Muscle layer of duodenum (tissue), 2 donors: ENCODE measurements at regions not wholly inside any gene's neighbourhood (a gene's known extent, or its start where the extent isn't known, plus 50 kb on each side); places are given as distances from the start of the nearest gene placed in this dataset.

Experiments used
- H3K27ac ChIP-seq: one replicate; pipeline ENCODE4 v1.7.0; 2013; ENCODE audit warnings: mild to moderate bottlenecking, low read length
- H3K27me3 ChIP-seq: one replicate; pipeline ENCODE4 v1.7.0; 2013; ENCODE audit warnings: low read depth, mild to moderate bottlenecking, control low read depth, low read length
- H3K36me3 ChIP-seq, 2 donors: one replicate each; pipeline ENCODE4 v1.7.0; 2013; ENCODE audit warnings: low read length in 2 of 2, control low read depth in 1 of 2, mild to moderate bottlenecking in 1 of 2; ENCODE audit not compliant: insufficient read depth in 2 of 2, control insufficient read depth in 1 of 2
- H3K4me1 ChIP-seq, 2 donors: one replicate each; pipeline ENCODE4 v1.7.0; 2013; ENCODE audit warnings: low read length in 2 of 2, mild to moderate bottlenecking in 2 of 2, control low read depth in 1 of 2, moderate library complexity in 1 of 2; ENCODE audit not compliant: insufficient read depth in 2 of 2, control insufficient read depth in 1 of 2
- H3K4me3 ChIP-seq, 2 donors: one replicate each; pipeline ENCODE4 v1.7.0; 2013; ENCODE audit warnings: low read length in 2 of 2, low read depth in 1 of 2, mild to moderate bottlenecking in 1 of 2
- H3K9me3 ChIP-seq, 2 donors: one replicate each; pipeline ENCODE4 v1.7.0; 2013; ENCODE audit warnings: low read length in 2 of 2, control low read depth in 1 of 2, mild to moderate bottlenecking in 1 of 2; ENCODE audit not compliant: control insufficient read depth in 1 of 2
- donor health status: healthy.

DNA sequence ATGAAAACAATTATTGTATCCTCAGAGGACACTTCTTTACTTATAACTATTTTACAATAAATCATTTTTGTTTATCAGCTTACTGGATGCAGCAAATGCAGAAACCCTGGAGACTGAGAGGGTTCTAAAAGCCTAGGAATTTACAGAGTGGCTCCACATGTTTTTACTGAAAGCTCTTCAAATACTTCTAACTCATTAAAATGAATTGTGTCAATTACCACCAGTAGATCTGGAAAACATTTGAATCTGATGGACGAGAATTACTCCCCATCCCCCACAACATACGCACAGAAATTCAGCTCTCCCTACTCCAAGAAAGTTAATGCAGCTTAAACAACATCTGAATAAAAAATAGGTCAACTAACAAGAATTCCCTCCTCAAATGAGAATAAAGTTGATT lies 319.8 kb upstream of the FIGN start:
- Histone ChIP-seq H3K27ac (no peak overlapping the region), H3K4me3 (no peak overlapping the region), H3K9me3 (no peaks in the 10 kb centered on the region), H3K4me1 (no peaks in the 10 kb centered on the region), H3K36me3 (no peaks in the 10 kb centered on the region), H3K27me3 (no peaks in the 10 kb centered on the region)

DNA sequence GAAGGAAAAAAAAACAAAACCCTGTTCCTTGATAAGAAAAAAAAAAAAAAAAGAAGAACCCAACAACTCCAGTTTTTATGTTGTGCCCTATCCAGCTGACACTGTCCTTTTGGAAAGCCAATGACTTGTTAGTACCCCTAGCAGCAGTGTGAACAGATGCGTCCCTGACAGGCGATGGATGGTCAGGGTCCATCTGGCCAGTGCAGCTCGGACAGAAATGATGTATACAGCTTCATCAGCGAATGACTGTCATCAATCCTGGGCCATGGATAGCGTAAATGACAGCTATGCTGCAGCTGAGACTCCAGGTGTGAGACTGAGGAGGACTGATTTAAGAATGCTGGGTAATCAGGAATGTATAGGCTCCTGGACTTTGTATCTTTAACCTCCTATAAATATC lies 318.8 kb upstream of the FIGN start:
- H3K36me3 ChIP-seq, result no peaks in the 10 kb centered on the region
- no peaks in the 10 kb centered on the region for H3K4me1 ChIP-seq
- no peak overlapping the region for H3K4me3 ChIP-seq
- H3K9me3 ChIP-seq, result no peaks in the 10 kb centered on the region
- no peaks in the 10 kb centered on the region for H3K27me3 ChIP-seq
- H3K27ac ChIP-seq, result no peak overlapping the region

DNA sequence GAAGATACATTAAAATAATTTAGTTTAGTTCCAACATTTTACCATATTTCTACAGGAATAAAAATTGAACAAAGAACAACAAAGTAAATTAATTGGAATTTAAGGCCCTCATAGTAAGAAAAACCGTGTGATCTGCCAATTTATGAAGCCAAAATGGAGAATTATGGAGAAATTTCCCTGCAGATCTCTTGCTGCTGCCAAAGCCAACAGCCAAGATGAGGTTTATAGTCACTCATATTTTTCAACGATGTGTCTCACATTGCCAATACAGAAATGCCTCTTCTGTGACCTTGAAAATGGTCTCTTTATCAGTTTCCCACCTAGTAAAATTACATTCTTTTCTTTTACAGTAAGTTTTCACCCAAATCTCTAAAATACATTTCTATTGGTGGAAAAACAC lies 317.2 kb upstream of the FIGN start:
- Histone ChIP-seq H3K4me1 (no peaks in the 10 kb centered on the region), H3K27me3 (no peaks in the 10 kb centered on the region), H3K36me3 (no peaks in the 10 kb centered on the region), H3K9me3 (no peaks in the 10 kb centered on the region), H3K4me3 (no peak overlapping the region), H3K27ac (no peak overlapping the region)

DNA sequence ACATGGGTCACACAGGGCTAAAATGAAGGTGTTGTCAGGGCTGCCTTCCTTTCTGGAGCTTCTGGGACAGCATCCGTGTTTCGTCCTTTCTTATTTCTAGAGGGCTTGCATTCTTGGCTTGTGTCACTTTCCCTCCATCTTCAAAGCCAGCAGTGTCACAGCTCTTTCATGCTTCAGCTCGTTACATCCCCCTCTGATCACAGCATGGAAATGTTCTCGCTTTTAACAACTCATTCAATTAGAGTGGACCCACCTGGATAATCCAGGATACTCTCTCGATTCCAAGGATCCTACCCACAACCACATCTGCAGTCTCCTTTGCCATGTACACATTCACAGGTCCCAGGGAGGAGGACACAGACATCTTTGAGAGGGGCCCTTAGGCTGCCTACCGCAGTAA lies 316.2 kb upstream of the FIGN start:
- Histone ChIP-seq H3K9me3 (no peaks in the 10 kb centered on the region), H3K27ac (no peak overlapping the region)

DNA sequence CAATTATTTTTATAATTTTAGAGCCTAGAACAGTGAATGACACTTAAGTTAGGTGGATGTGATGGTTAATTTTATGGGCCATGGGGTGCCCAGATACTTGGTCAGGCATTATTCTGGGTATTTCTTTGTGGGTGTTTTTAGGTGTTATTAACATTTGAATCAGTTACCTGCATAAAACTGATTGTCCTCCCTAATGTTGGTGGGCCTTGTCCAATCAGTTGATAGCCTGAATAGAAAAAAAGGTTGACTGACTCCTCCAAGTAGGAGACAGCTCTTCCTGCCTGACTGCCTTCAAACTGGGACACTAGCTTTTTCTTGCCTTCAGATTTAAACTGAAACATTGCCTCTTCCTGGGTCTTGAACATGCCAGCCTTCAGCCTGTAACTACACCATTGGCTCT lies 312.9 kb upstream of the FIGN start:
- H3K36me3 ChIP-seq, result no peaks in the 10 kb centered on the region
- no peak overlapping the region for H3K27ac ChIP-seq
- no peaks in the 10 kb centered on the region for H3K27me3 ChIP-seq
- no peaks in the 10 kb centered on the region for H3K9me3 ChIP-seq
- no peaks in the 10 kb centered on the region for H3K4me1 ChIP-seq
- H3K4me3 ChIP-seq, result no peak overlapping the region

More for the DNA sequence above, 316.2 kb upstream of the FIGN start:
- Histone ChIP-seq H3K36me3 (no peaks in the 10 kb centered on the region), H3K4me3 (no peak overlapping the region), H3K4me1 (no peaks in the 10 kb centered on the region), H3K27me3 (no peaks in the 10 kb centered on the region)

DNA sequence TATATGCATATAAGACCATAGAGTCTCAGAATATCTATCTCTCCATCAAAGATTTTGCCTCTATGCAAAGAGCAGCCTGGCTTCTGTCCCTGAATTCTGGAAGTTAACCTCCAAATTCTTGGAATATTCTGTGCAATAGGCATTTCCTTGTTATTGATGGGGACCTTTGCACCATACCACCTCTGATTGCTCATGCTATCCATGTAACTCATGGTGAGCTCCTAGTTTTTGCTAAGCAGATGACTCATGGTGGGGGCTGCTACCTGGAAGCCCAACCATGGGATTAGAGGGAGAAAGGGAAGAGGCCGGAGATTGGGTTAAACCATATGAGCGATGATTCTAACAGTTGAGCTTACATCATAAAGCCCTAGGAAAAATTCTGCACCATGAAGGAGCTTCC lies 310.2 kb upstream of the FIGN start:
- Histone ChIP-seq H3K27me3 (no peaks in the 10 kb centered on the region), H3K4me3 (no peak overlapping the region), H3K9me3 (peaks cover 0 to 10% of the 10 kb centered on the region in 2 donors), H3K27ac (no peak overlapping the region), H3K36me3 (no peaks in the 10 kb centered on the region), H3K4me1 (no peaks in the 10 kb centered on the region)

DNA sequence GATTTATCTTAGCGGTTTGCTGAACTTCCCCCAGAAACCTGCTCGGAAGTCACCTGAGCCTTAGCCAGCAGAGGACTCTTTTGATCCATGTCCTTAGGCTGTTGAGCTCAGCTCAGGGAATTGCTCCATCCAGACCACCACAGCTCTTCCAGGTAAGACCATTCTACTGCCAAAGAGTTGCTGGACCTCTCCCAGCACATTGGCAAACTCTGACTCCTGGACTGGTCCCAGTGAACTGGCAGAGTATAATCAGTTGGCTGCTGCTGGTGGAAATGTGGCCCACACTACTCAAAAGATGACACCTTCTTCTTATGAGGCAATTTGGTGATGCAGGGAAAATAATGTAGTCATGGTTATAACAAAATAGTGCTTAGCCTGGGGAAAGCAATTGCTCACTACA lies 308.8 kb upstream of the FIGN start:
- no peaks in the 10 kb centered on the region for H3K27me3 ChIP-seq
- peaks cover 0 to 10% of the 10 kb centered on the region in 2 donors for H3K9me3 ChIP-seq
- H3K36me3 ChIP-seq, result no peaks in the 10 kb centered on the region
- H3K27ac ChIP-seq, result no peak overlapping the region
- no peaks in the 10 kb centered on the region for H3K4me1 ChIP-seq
- no peak overlapping the region for H3K4me3 ChIP-seq

DNA sequence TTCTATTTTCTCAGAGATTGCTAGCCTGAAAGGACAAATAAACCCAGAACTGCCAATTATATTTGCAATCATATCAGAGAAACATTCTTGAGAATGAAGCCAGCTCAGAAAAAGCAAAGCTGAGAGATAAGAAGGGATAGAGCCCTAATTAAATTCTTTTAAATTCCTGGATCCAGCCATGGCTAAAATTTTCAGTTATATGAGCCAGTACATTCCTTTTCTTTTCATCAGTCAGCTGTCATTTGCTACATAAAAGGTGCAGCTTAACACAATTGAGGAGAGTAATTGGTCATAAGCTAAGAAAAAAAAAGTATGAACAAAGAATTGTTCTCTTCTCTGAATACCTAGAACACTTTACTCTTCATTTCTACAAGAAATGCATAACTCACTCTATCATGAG lies 303.5 kb upstream of the FIGN start:
- Histone ChIP-seq H3K9me3 (peaks cover 0 to 10% of the 10 kb centered on the region in 2 donors), H3K4me1 (no peaks in the 10 kb centered on the region), H3K4me3 (no peak overlapping the region), H3K27ac (no peak overlapping the region), H3K27me3 (no peaks in the 10 kb centered on the region), H3K36me3 (no peaks in the 10 kb centered on the region)

DNA sequence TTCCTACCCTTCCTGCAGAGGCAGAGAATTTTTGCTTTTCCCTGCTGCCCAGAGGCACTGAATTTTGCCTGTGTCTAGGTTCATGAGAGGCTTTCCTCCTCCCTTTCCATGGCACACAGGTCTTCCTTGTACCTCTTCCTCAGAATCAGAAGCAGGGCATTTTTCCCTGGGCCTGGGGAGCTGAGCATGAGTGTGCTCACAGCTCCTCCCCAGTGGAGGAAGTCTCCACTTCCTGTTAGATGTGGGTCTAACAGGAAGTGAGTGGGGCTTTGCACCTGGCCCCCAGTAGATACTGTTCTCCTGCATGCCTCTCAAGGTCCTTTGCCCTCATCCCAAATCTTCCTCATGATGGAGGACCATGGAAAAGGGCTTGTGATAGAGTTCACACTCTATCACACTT lies 297.2 kb upstream of the FIGN start:
- no peak overlapping the region for H3K4me3 ChIP-seq
- no peaks in the 10 kb centered on the region for H3K27me3 ChIP-seq
- H3K36me3 ChIP-seq, result no peaks in the 10 kb centered on the region
- H3K4me1 ChIP-seq, result no peaks in the 10 kb centered on the region
- H3K27ac ChIP-seq, result no peak overlapping the region
- no peaks in the 10 kb centered on the region for H3K9me3 ChIP-seq

DNA sequence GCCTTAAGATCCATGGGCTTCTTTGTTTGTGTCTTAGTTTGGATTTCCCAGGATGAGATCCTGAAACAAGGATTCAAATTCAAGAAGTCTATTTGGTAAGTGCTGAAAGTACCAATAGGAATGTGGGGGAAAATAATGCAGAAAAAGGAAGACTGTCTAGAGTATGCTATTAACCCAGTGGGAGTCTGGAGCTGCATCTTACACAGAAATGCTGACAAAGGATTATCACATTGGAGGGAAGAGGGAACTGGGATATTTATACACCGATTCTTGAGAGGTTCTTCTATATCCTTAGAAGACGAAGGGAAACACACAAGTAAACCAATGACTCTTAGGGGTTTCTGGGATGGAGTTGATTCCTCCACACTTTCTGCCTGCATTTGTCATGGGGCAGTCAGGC lies 294.8 kb upstream of the FIGN start:
- Histone ChIP-seq H3K9me3 (no peaks in the 10 kb centered on the region), H3K36me3 (no peaks in the 10 kb centered on the region), H3K27me3 (no peaks in the 10 kb centered on the region), H3K4me1 (no peaks in the 10 kb centered on the region), H3K27ac (no peak overlapping the region), H3K4me3 (no peak overlapping the region)

DNA sequence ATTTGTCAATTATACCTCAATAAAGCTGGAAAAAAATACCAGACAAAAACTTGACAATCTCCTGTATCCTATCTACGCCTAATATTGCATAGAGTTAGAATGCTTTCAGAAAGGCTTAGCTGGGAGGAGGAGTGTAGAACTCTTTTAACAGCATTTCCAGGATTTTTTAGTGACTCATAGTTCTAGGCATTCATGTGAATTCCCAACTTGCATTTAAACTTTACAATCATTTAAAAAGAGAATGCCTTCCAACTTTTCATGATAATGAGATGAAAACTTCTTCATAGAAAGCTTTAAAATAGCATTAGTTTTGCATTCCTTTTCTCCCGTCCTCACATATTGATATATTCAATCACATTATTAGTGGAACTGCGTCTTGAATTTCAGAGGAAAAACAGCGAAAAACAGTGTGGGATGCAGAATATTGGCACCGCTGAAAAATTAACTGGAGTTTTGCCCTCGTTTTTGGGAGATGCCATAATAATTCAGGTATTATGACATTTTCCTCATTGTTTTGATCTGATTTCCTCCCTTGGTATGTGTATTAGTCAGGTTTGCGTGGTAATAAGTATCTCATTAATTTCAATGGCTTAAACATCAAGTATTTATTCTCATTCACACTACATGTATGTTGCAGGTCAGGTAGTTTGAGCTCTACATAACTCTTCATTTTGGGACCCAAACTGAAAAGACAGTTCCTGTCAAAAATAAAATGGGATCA lies 293.2 kb upstream of the FIGN start:
- no peaks in the 10 kb centered on the region for H3K9me3 ChIP-seq
- no peaks in the 10 kb centered on the region for H3K36me3 ChIP-seq
- H3K27ac ChIP-seq, result no peak overlapping the region
- H3K4me3 ChIP-seq, result no peak overlapping the region
- no peaks in the 10 kb centered on the region for H3K4me1 ChIP-seq
- no peaks in the 10 kb centered on the region for H3K27me3 ChIP-seq

DNA sequence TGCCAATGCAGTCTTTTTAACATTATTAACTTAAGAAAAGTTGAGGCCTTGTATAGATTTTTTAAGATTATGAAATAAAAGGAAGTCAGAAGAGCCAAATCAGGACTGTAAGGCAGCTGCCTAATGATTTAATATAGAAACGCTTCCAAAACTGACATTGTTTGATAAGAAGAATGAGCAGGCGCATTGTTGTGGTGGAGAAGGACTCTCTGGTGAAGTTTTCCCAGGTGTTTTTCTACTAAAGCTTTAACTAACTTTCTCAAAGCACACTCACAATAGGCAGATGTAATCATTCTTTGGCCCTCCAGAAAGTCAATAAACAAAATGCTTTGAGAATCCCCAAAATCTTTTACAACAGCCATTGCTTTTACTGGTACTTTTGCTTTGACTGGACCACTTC lies 288.6 kb upstream of the FIGN start:
- H3K9me3 ChIP-seq, result no peaks in the 10 kb centered on the region
- H3K4me3 ChIP-seq, result no peak overlapping the region
- H3K4me1 ChIP-seq, result no peaks in the 10 kb centered on the region
- no peaks in the 10 kb centered on the region for H3K36me3 ChIP-seq
- no peak overlapping the region for H3K27ac ChIP-seq
- H3K27me3 ChIP-seq, result no peaks in the 10 kb centered on the region
